B cell (primary cell): ENCODE measurements at regions not wholly inside any gene's neighbourhood (a gene's known extent, or its start where the extent isn't known, plus 50 kb on each side); places are given as distances from the start of the nearest gene placed in this dataset.

ENCODE experiments used
- ATAC-seq: fragments of 200-7000 bp; cut with Tn5 transposase; one replicate; pipeline ENCODE4 v1.10.0; 2021; ENCODE audit warnings: low read depth, mild to moderate bottlenecking, moderate number of reproducible peaks, moderate library complexity
- CTCF ChIA-PET: fragments of 350-600 bp; sonication (Branson Sonifier 250); formaldehyde crosslinking; loops from one replicate; lab custom pipeline; 2021; ENCODE audit warnings: antibody characterized with exemption, inconsistent platforms; lab: Charles Lee
- POLR2A ChIA-PET: fragments of 350-600 bp; sonication (Branson Sonifier 250); formaldehyde crosslinking; loops from one replicate; lab custom pipeline; 2021; ENCODE audit warnings: antibody characterized with exemption; lab: Charles Lee
- DNase-seq: peaks from one replicate; pipeline ENCODE4 v3.0.0; 2013
- H2AFZ ChIP-seq: 2 replicates; pipeline ENCODE4 v1.6.1; 2012; ENCODE audit warnings: mild to moderate bottlenecking, low read depth, low read length; ENCODE audit not compliant: insufficient read depth, poor library complexity, severe bottlenecking
- H3K27ac ChIP-seq, 2 donors: 1 replicate in 1 of 2; 2 replicates in 1 of 2; pipeline ENCODE4 v1.5.1; 2012 to 2013; ENCODE audit warnings: low read length in 2 of 2, mild to moderate bottlenecking in 2 of 2, moderate library complexity in 1 of 2
- H3K27me3 ChIP-seq, 4 experiments: fragments of 200-600 bp in 1 of 4; sonication (generic) in 1 of 4; replicated peaks in 1 of 4; 1 replicate in 2 of 4; 2 replicates in 2 of 4; pipeline versions ENCODE4 v1.6.1 to v1.7.0; 2013 to 2016; ENCODE audit warnings: low read length in 3 of 4, mild to moderate bottlenecking in 2 of 4, mixed read lengths in 1 of 4, moderate library complexity in 1 of 4; ENCODE audit not compliant: insufficient read depth in 4 of 4, control insufficient read depth in 3 of 4; ENCODE audit errors: control extremely low read depth in 1 of 4
- H3K36me3 ChIP-seq, 2 experiments: replicated peaks in 1 of 2; 1 replicate in 1 of 2; 2 replicates in 1 of 2; pipeline versions ENCODE4 v1.6.1 to v1.7.1; 2013; ENCODE audit warnings: low read length in 1 of 2; ENCODE audit not compliant: insufficient read depth in 2 of 2, control insufficient read depth in 1 of 2; ENCODE audit errors: control extremely low read depth in 1 of 2, extremely low read depth in 1 of 2
- H3K4me1 ChIP-seq, 2 donors: fragments of 200-600 bp in 1 of 2; sonication (generic) in 1 of 2; 1 replicate in 1 of 2; 2 replicates in 1 of 2; pipeline versions ENCODE4 v1.5.1 to v1.6.1; 2013 to 2017; ENCODE audit warnings: low read length in 2 of 2; ENCODE audit not compliant: control insufficient read depth in 2 of 2, insufficient read depth in 2 of 2
- H3K4me2 ChIP-seq: replicated peaks from 2 replicates; pipeline ENCODE3; 2012; ENCODE audit warnings: mild to moderate bottlenecking, low read depth, low read length; ENCODE audit not compliant: poor library complexity, severe bottlenecking
- H3K4me3 ChIP-seq, 5 experiments: fragments of 200-600 bp in 1 of 5; sonication (generic) in 1 of 5; 1 replicate in 3 of 5; 2 replicates in 2 of 5; pipeline versions ENCODE4 v1.5.1 to v1.7.0; 2011 to 2016; ENCODE audit warnings: low read length in 4 of 5, mild to moderate bottlenecking in 4 of 5, low read depth in 2 of 5, control low read depth in 1 of 5, moderate library complexity in 1 of 5; ENCODE audit not compliant: insufficient read depth in 1 of 5; ENCODE audit errors: control extremely low read depth in 1 of 5, extremely low read depth in 1 of 5
- H3K79me2 ChIP-seq: fragments of 200-600 bp; sonication (generic); one replicate; pipeline ENCODE4 v1.6.0; 2016; ENCODE audit warnings: low read length; ENCODE audit not compliant: control insufficient read depth, insufficient read depth
- H3K9ac ChIP-seq: fragments of 200-600 bp; sonication (generic); 2 replicates; pipeline ENCODE4 v1.6.1; 2017; ENCODE audit warnings: mild to moderate bottlenecking, low read length, moderate library complexity
- H3K9me3 ChIP-seq, 3 donors: one replicate each; pipeline versions ENCODE4 v1.6.1 to v1.7.1; 2013; ENCODE audit warnings: low read length in 2 of 3; ENCODE audit not compliant: control insufficient read depth in 2 of 3, insufficient read depth in 1 of 3; ENCODE audit errors: control extremely low read depth in 1 of 3
- H4K20me1 ChIP-seq: 2 replicates; pipeline ENCODE4 v1.6.0; 2012; ENCODE audit warnings: mild to moderate bottlenecking, low read length; ENCODE audit not compliant: insufficient read depth, control insufficient read depth, poor library complexity, severe bottlenecking
- H3K27ac Mint-ChIP-seq: one replicate; pipeline ENCODE4 v1.8.0; 2021; ENCODE audit warnings: mixed read lengths
- H3K27me3 Mint-ChIP-seq: one replicate; pipeline ENCODE4 v1.8.0; 2021; ENCODE audit warnings: mixed read lengths
- H3K4me1 Mint-ChIP-seq: one replicate; pipeline ENCODE4 v1.8.0; 2021; ENCODE audit warnings: mixed read lengths
- H3K4me3 Mint-ChIP-seq: one replicate; pipeline ENCODE4 v1.8.0; 2021; ENCODE audit warnings: mixed read lengths
- H3K9me3 Mint-ChIP-seq: one replicate; pipeline ENCODE4 v1.8.0; 2022; ENCODE audit warnings: mixed read lengths; ENCODE audit not compliant: insufficient read depth
- EZH2 ChIP-seq: IDR thresholded peaks from 2 replicates; pipeline ENCODE4 v1.6.1; 2012; ENCODE audit warnings: borderline replicate concordance, low read depth, mild to moderate bottlenecking, moderate library complexity, low read length; ENCODE audit not compliant: insufficient read depth, poor library complexity, severe bottlenecking
- WGBS: methylation state at CpG from one replicate; pipeline ENCODE4 v1.1.5; 2013; ENCODE audit warnings: missing lambda C conversion rate; ENCODE audit not compliant: insufficient coverage; 5-methylcytosine and 5-hydroxymethylcytosine counted together
- intact Hi-C: fragments of 100-400 bp; cut with micrococcal nuclease; formaldehyde crosslinking; loops from one replicate; pipeline ENCODE4 v1.10.0; 2022
- TF ChIP-seq, protein P1 (sequence below): fragments of 200-600 bp; IDR thresholded peaks from one replicate; pipeline ENCODE4 v1.8.0; 2022; ENCODE audit warnings: antibody characterized with exemption, mild to moderate bottlenecking

GRCh38 chr2:78553866-78554647 is 471.4 kb upstream of the REG3G start:
- no peaks in the 10 kb centered on the region for H3K4me1 ChIP-seq
- H3K9me3 ChIP-seq: peaks cover 0 to 3% (median 0%) of the 10 kb centered on the region in 3 donors
- no peak overlapping the region for H3K4me2 ChIP-seq
- H3K79me2 ChIP-seq: no peaks in the 10 kb centered on the region
- Mint-ChIP-seq H3K27ac (no peak overlapping the region), H3K4me3 (no peak overlapping the region), H3K4me1 (no peaks in the 10 kb centered on the region), H3K27me3 (no peaks in the 10 kb centered on the region), H3K9me3 (peaks cover 7% of the 10 kb centered on the region)
- H3K4me3 ChIP-seq: no peak overlapping the region
- ATAC-seq: no peak
- ChIA-PET POLR2A (no interaction called here), CTCF (no interaction called here)
- no peaks in the 10 kb centered on the region for H4K20me1 ChIP-seq
- WGBS: no CpG with 5 or more reads among the region's 3 CpGs
- DNase-seq: no peak
- no peaks in the 10 kb centered on the region for H3K27me3 ChIP-seq
- H2AFZ ChIP-seq: no peak overlapping the region
- H3K27ac ChIP-seq: no peak overlapping the region
- intact Hi-C loops: no loop called here
- no peak overlapping the region for H3K9ac ChIP-seq
- TF ChIP-seq EZH2: no peak
- TF ChIP-seq, protein P1, sequence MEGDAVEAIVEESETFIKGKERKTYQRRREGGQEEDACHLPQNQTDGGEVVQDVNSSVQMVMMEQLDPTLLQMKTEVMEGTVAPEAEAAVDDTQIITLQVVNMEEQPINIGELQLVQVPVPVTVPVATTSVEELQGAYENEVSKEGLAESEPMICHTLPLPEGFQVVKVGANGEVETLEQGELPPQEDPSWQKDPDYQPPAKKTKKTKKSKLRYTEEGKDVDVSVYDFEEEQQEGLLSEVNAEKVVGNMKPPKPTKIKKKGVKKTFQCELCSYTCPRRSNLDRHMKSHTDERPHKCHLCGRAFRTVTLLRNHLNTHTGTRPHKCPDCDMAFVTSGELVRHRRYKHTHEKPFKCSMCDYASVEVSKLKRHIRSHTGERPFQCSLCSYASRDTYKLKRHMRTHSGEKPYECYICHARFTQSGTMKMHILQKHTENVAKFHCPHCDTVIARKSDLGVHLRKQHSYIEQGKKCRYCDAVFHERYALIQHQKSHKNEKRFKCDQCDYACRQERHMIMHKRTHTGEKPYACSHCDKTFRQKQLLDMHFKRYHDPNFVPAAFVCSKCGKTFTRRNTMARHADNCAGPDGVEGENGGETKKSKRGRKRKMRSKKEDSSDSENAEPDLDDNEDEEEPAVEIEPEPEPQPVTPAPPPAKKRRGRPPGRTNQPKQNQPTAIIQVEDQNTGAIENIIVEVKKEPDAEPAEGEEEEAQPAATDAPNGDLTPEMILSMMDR: no peak
- no peaks in the 10 kb centered on the region for H3K36me3 ChIP-seq

GRCh38 chr2:78561876-78562275 is 463.6 kb upstream of the REG3G start:
- CTCF ChIA-PET: no interaction called here
- peaks cover 4% of the 10 kb centered on the region for H3K9me3 Mint-ChIP-seq
- H3K4me3 Mint-ChIP-seq: no peak overlapping the region
- H3K27me3 Mint-ChIP-seq: no peaks in the 10 kb centered on the region
- TF ChIP-seq, protein P1: no peak
- no peak for TF ChIP-seq EZH2
- no peaks in the 10 kb centered on the region for H3K4me1 ChIP-seq
- H3K27ac Mint-ChIP-seq: no peak overlapping the region
- no peaks in the 10 kb centered on the region for H3K27me3 ChIP-seq
- DNase-seq: no peak
- H3K4me3 ChIP-seq: no peak overlapping the region
- H3K4me1 Mint-ChIP-seq: no peaks in the 10 kb centered on the region
- H3K36me3 ChIP-seq: no peaks in the 10 kb centered on the region
- ATAC-seq: no peak
- H3K9ac ChIP-seq: no peak overlapping the region
- intact Hi-C loops: no loop called here
- no peaks in the 10 kb centered on the region for H3K79me2 ChIP-seq
- no peaks in the 10 kb centered on the region for H3K9me3 ChIP-seq
- H2AFZ ChIP-seq: no peak overlapping the region
- no peak overlapping the region for H3K27ac ChIP-seq
- no peaks in the 10 kb centered on the region for H4K20me1 ChIP-seq
- POLR2A ChIA-PET: no interaction called here
- no peak overlapping the region for H3K4me2 ChIP-seq
